Suprapubic skin (tissue), 4 donors: ENCODE measurements at regions not wholly inside any gene's neighbourhood (a gene's known extent, or its start where the extent isn't known, plus 50 kb on each side); places are given as distances from the start of the nearest gene placed in this dataset.

Experiments
- CTCF ChIP-seq, 2 donors: fragments of 200-600 bp in 1 of 2; fragments of 450-650 bp in 1 of 2; sonication (generic) in 1 of 2; IDR thresholded peaks; one replicate each; pipeline ENCODE4 v1.5.1; 2016 to 2019; ENCODE audit warnings: antibody characterized with exemption in 2 of 2, mild to moderate bottlenecking in 1 of 2, moderate library complexity in 1 of 2
- POLR2A ChIP-seq, 2 donors: fragments of 450-650 bp; IDR thresholded peaks; one replicate each; pipeline ENCODE4 v1.6.1; 2017; ENCODE audit warnings: antibody characterized with exemption in 2 of 2, mild to moderate bottlenecking in 2 of 2, moderate library complexity in 2 of 2
- POLR2AphosphoS5 ChIP-seq, 3 donors: sonication (generic); formaldehyde crosslinking; IDR thresholded peaks; one replicate each; pipeline ENCODE4 v1.6.1; 2017; ENCODE audit warnings: antibody characterized with exemption in 3 of 3

- TF ChIP-seq POLR2A (IDR thresholded peaks at IDR 0.05) (no peak), CTCF (IDR thresholded peaks at IDR 0.05) (no peak), POLR2AphosphoS5 (IDR thresholded peaks at IDR 0.05) (no peak)
These were observed 502.8 kb upstream of the PAPPA start for GRCh38 chr9:115650768-115651167.
